AG04449 (cell line): ENCODE measurements at regions not wholly inside any gene's neighbourhood (a gene's known extent, or its start where the extent isn't known, plus 50 kb on each side); places are given as distances from the start of the nearest gene placed in this dataset.

Experiments
- CTCF ChIA-PET: fragments of 350-600 bp; formaldehyde crosslinking; extraction: SDS; loops from one replicate; lab custom pipeline; 2021; ENCODE audit warnings: antibody characterized with exemption; lab: Yijun Ruan, JAX
- POLR2A ChIA-PET: fragments of 400-600, 350-600 bp; formaldehyde crosslinking; extraction: SDS; loops from one replicate; lab custom pipeline; 2020; ENCODE audit warnings: antibody characterized with exemption, inconsistent platforms; lab: Yijun Ruan, JAX
- DNase-seq: peaks from one replicate; pipeline ENCODE4 v3.0.0-alpha.2; 2010; ENCODE audit warnings: low read depth, low spot score
- H3K4me3 ChIP-seq: 2 replicates; pipeline ENCODE4 v1.5.1; 2011; ENCODE audit warnings: low read depth, mild to moderate bottlenecking, control low read depth, low read length
- TF ChIP-seq, protein P1 (sequence below): IDR thresholded peaks from one replicate; pipeline ENCODE4 v1.5.1; 2011; ENCODE audit warnings: mild to moderate bottlenecking, moderate library complexity, low read length, control low read depth, inconsistent platforms; ENCODE audit not compliant: insufficient read depth; ENCODE audit errors: missing control alignments

DNA sequence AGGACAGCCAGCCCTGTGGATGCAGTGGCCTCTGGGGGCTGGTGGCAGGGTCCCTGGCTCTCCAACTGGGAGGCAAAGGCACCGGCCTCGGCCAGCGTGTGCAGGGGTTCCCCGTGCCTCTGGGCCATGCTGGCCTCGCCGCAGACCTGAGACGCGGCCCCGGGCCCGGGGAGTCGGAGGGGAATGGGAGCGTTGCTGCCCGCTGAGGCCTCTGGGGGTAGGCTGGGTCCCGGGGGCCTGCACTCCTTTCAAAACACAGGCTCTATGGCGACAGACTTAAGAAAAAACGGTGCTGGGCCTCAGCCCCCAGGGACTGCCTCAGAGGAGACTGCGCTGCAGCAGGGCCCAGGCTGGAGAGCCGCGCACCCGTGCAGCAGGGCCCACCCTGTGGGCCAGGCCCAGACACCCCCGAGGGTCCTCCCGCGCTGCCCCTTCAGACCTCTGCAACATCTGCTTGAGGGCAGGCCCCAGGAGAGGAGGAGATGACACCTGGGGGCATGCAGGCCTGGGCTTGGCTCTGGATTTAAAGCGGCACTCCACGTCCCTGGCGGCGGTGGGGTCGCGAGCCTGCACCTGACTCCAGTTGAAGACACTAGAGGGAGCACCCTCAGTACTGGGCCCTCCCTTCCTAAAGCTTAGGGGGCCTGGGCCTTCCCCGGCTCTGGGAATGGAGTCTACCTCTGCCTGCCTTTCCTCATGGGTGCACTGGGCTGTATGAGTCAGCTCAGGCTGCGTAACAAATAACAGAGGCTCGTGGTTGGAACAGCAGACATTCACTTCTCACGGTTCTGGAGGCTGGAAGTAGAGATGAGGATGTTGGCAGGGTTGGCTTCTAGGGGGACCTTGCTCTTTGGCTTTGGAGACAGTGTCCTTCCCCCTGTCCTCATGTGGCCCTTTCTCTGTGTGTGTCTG lies 117.4 kb upstream of the RPS6KA2 start:
- no peak for DNase-seq
- CTCF ChIA-PET = interaction anchor here (0.7 kb wide), 1 partner anchor 51 kb away, joined by 3 read pairs; no protein-coding TSS in a partner anchor
- H3K4me3 ChIP-seq = no peak overlapping the region
- POLR2A ChIA-PET = no interaction called here
- TF ChIP-seq, protein P1, sequence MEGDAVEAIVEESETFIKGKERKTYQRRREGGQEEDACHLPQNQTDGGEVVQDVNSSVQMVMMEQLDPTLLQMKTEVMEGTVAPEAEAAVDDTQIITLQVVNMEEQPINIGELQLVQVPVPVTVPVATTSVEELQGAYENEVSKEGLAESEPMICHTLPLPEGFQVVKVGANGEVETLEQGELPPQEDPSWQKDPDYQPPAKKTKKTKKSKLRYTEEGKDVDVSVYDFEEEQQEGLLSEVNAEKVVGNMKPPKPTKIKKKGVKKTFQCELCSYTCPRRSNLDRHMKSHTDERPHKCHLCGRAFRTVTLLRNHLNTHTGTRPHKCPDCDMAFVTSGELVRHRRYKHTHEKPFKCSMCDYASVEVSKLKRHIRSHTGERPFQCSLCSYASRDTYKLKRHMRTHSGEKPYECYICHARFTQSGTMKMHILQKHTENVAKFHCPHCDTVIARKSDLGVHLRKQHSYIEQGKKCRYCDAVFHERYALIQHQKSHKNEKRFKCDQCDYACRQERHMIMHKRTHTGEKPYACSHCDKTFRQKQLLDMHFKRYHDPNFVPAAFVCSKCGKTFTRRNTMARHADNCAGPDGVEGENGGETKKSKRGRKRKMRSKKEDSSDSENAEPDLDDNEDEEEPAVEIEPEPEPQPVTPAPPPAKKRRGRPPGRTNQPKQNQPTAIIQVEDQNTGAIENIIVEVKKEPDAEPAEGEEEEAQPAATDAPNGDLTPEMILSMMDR = no peak

DNA sequence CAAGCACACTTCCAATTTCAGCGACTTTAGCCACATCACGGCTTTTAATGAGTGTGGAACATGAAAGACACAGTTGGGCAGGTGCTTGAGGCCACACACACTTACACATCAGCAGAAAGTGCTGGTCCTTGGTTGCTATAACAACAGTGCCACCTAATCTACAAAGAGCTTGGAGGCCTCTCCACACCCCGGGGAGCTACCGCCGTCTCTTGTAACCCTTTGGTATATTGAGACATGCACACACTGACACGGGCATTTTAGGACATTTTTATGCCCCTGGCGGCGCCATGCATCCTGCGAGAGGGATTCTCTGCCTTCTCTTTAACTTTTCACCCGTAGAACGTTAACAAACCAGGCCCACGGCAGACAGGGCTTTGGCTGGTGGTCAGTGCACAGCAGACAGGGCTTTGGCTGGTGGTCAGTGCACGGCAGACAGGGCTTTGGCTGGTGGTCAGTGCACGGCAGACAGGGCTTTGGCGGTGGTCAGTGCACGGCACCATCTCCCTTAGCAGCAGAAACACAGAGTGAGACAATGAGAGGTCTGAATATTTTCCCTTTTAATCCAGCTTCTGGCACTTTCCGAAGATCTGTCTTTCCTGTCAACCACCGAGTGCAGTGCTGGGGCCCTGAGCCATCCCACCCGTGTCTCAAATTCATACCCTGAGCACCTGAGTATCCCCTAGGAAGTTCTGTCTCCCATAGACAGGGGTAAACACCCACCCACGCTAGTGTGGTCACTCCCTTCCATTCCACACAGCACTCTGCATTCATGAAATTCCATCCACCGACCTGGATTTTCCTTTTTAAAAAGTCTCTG lies 116.6 kb upstream of the RPS6KA2 start:
- CTCF ChIA-PET = interaction anchor here (0.7 kb wide), 1 partner anchor 50 kb away, joined by 3 read pairs; no protein-coding TSS in a partner anchor
- no peak overlapping the region for H3K4me3 ChIP-seq
- no peak for DNase-seq
- POLR2A ChIA-PET = no interaction called here
- TF ChIP-seq, protein P1 = no peak

DNA sequence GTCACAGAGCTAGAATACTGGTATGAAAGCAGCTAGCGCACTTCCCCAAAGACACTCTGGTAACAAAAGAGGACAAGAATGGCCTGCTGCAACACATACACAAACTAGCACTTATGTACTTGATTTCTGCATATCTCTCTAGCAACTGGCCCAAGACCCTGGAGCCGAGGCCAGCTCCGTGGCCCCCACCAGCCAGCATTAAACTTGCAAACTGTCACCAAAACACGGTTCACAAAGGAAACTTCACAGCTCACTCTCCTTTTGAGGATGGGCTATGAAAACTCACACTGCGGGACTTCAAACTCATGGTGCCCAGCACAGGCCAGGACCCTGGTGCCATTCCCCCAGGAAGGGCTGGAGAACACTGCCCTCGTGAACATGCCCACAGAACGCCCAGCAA lies 115.9 kb upstream of the RPS6KA2 start:
- no peak for DNase-seq
- TF ChIP-seq, protein P1 = no peak
- CTCF ChIA-PET = no interaction called here
- H3K4me3 ChIP-seq = no peak overlapping the region
- POLR2A ChIA-PET = no interaction called here

DNA sequence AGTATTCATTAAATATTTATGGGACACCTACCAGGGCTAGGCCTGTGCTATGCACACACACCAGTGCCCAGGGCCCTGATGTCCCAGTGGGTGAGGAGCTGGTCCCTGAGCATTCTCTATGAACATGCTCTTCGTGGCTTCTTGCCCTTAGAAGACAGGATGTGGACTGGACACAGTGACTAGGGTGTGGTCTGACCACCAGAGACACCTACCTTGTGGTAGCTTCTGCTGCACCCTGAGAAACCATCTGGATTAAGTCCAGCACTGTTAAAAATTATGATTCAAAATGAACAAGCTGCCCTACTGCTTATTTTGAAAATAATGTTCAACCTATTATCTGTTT lies 112.9 kb upstream of the RPS6KA2 start:
- no peak overlapping the region for H3K4me3 ChIP-seq
- DNase-seq = no peak
- ChIA-PET POLR2A (no interaction called here), CTCF (interaction anchor here (1.3 to 3.6 kb wide), 2 partner anchors 31 to 35 kb away, joined by 7 to 14 read pairs; no protein-coding TSS in a partner anchor)
- TF ChIP-seq, protein P1 = no peak

DNA sequence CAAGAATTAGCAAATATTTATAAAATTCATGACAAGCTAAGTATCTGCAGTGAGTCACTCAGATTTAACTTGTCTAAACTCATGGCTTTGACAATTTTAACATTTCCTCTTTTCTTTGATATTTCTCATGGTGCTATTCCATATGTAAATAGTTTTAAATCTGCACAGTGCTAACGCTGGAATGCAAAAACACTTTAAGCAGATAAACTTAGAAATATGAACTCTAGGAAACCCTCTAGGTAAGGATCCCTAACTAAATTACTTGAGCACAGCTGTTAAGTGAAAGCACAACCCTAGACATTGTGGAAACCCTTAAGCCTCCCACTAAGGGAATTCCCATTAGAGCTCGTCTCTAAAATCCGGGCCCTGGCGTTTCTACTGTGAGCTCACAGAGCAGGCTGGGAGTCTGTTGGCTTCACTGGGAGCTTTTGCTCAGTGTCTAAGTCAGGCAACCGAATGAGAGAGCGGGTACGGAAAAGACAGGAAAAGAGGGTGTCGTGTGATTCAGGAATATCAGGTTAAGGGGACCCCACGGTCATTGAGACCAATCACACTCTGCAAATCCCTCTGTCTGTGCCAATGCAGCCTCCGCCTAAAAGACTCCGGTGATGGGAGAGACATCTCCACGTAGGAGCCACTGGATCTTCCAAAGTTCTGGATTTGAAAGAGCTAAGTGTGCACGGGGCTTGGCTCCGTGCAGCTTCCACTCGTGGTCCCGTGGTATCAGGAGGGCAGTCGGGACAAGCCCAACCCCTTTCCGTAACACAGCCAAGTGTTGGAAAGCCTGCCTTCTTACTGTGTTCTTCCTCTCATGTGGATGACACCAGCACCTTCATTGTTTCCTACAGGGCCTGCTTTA lies 112.3 kb upstream of the RPS6KA2 start:
- no peak for DNase-seq
- ChIA-PET CTCF (interaction anchor here (1.3 to 3.6 kb wide), 2 partner anchors 32 to 36 kb away, joined by 7 to 14 read pairs; no protein-coding TSS in a partner anchor), POLR2A (no interaction called here)
- TF ChIP-seq, protein P1 = no peak
- H3K4me3 ChIP-seq = no peak overlapping the region
